ENCODE measurements at regions not wholly inside any gene's neighbourhood (a gene's known extent, or its start where the extent isn't known, plus 50 kb on each side); places are given as distances from the start of the nearest gene placed in this dataset.

GRCh38 chr12:124679533-124680371 is 112.3 kb upstream of the NCOR2 start:
- no peak overlapping the region for H3K4me3 Mint-ChIP-seq
- H3K27me3 Mint-ChIP-seq (ENCODE audit: low read depth, poor library complexity) = peaks cover 61% of the 10 kb centered on the region
- no peak for DNase-seq
- TF ChIP-seq CTCF (IDR thresholded peaks at IDR 0.05) = no peak
- no peaks in the 10 kb centered on the region for H3K36me3 Mint-ChIP-seq (ENCODE audit: low read depth)
- H3K9me3 Mint-ChIP-seq = no peaks in the 10 kb centered on the region
- no peak overlapping the region for H3K27ac Mint-ChIP-seq
- peaks cover 70% of the 10 kb centered on the region for H3K4me1 Mint-ChIP-seq

- no peak for TF ChIP-seq CTCF (IDR thresholded peaks at IDR 0.05)
- no peak overlapping the region for H3K27ac Mint-ChIP-seq
- H3K4me3 Mint-ChIP-seq = no peak overlapping the region
- peaks cover 71% of the 10 kb centered on the region for H3K4me1 Mint-ChIP-seq
- H3K36me3 Mint-ChIP-seq (ENCODE audit: low read depth) = no peaks in the 10 kb centered on the region
- H3K9me3 Mint-ChIP-seq = no peaks in the 10 kb centered on the region
- peaks cover 54% of the 10 kb centered on the region for H3K27me3 Mint-ChIP-seq (ENCODE audit: low read depth, poor library complexity)
- DNase-seq = no peak
Measured at GRCh38 chr12:124679047-124679446, 111.6 kb upstream of the NCOR2 start.

- Mint-ChIP-seq H3K36me3 (ENCODE audit: low read depth) (no peaks in the 10 kb centered on the region), H3K27ac (no peak overlapping the region), H3K4me1 (peaks cover 70% of the 10 kb centered on the region), H3K4me3 (no peak overlapping the region), H3K27me3 (ENCODE audit: low read depth, poor library complexity) (peaks cover 48% of the 10 kb centered on the region), H3K9me3 (no peaks in the 10 kb centered on the region)
- DNase-seq = peak; percentile 76
- no peak for TF ChIP-seq CTCF (IDR thresholded peaks at IDR 0.05)
Measured at GRCh38 chr12:124678421-124678893, 111.0 kb upstream of the NCOR2 start.

GRCh38 chr12:124677552-124678356 is 110.3 kb upstream of the NCOR2 start:
- peaks cover 64% of the 10 kb centered on the region for H3K4me1 Mint-ChIP-seq
- H3K9me3 Mint-ChIP-seq = no peaks in the 10 kb centered on the region
- no peak overlapping the region for H3K27ac Mint-ChIP-seq
- peaks cover 42% of the 10 kb centered on the region for H3K27me3 Mint-ChIP-seq (ENCODE audit: low read depth, poor library complexity)
- no peaks in the 10 kb centered on the region for H3K36me3 Mint-ChIP-seq (ENCODE audit: low read depth)
- no peak for TF ChIP-seq CTCF (IDR thresholded peaks at IDR 0.05)
- H3K4me3 Mint-ChIP-seq = no peak overlapping the region
- no peak for DNase-seq

- H3K4me3 Mint-ChIP-seq = no peak overlapping the region
- H3K27me3 Mint-ChIP-seq (ENCODE audit: low read depth, poor library complexity) = peaks cover 40% of the 10 kb centered on the region
- no peaks in the 10 kb centered on the region for H3K9me3 Mint-ChIP-seq
- H3K36me3 Mint-ChIP-seq (ENCODE audit: low read depth) = no peaks in the 10 kb centered on the region
- H3K27ac Mint-ChIP-seq = peak overlapping the region; percentile 73
- no peak for DNase-seq
- TF ChIP-seq CTCF (IDR thresholded peaks at IDR 0.05) = no peak
- H3K4me1 Mint-ChIP-seq = peaks cover 55% of the 10 kb centered on the region
Measured at GRCh38 chr12:124676714-124677462, 109.5 kb upstream of the NCOR2 start.

Data from nephron progenitor cell (in vitro differentiated cells).